A673 (cell line): ENCODE measurements at regions not wholly inside any gene's neighbourhood (a gene's known extent, or its start where the extent isn't known, plus 50 kb on each side); places are given as distances from the start of the nearest gene placed in this dataset.

ENCODE experiments used
- BruUV-seq: library from RNA; stranded (reverse); fragments of 400-500 nt; replicated peaks from 2 replicates; lab custom pipeline; 2021; lab: Mats Ljungman, UMichigan
- CTCF ChIA-PET: fragments of 300-600 bp; sonication (Branson Sonifier 250); formaldehyde crosslinking; loops from one replicate; lab custom pipeline; 2022; ENCODE audit warnings: antibody characterized with exemption; lab: Charles Lee
- POLR2A ChIA-PET: fragments of 300-600 bp; sonication (Branson Sonifier 250); formaldehyde crosslinking; loops from one replicate; lab custom pipeline; 2022; ENCODE audit warnings: antibody characterized with exemption; ENCODE audit not compliant: low non-redundant PET; lab: Charles Lee
- DNase-seq: peaks from one replicate; pipeline ENCODE4 v3.0.0-alpha.2; 2015; ENCODE audit warnings: low spot score
- H3K27ac ChIP-seq: fragments of 200-600 bp; sonication (generic); 2 replicates; pipeline ENCODE4 v1.5.1; 2016; ENCODE audit warnings: mixed run types, low read depth, mild to moderate bottlenecking, mixed read lengths, antibody characterized with exemption, low read length; ENCODE audit not compliant: poor library complexity, severe bottlenecking
- H3K27me3 ChIP-seq: fragments of 200-600 bp; sonication (generic); replicated peaks from 2 replicates; pipeline ENCODE4 v1.6.1; 2017; ENCODE audit warnings: mixed run types, low read depth, mild to moderate bottlenecking, mixed read lengths, antibody characterized with exemption, low read length; ENCODE audit not compliant: insufficient read depth, poor library complexity
- H3K36me3 ChIP-seq: fragments of 200-600 bp; sonication (generic); 2 replicates; pipeline ENCODE4 v1.6.1; 2016; ENCODE audit warnings: mixed run types, mild to moderate bottlenecking, mixed read lengths, antibody characterized with exemption, low read length; ENCODE audit not compliant: insufficient read depth, poor library complexity, severe bottlenecking
- H3K4me1 ChIP-seq: fragments of 200-600 bp; sonication (generic); 2 replicates; pipeline ENCODE4 v1.6.1; 2017; ENCODE audit warnings: mixed run types, mild to moderate bottlenecking, mixed read lengths, antibody characterized with exemption, low read length; ENCODE audit not compliant: insufficient read depth, poor library complexity, severe bottlenecking
- H3K4me3 ChIP-seq: fragments of 200-600 bp; sonication (generic); 2 replicates; pipeline ENCODE4 v1.5.1; 2016; ENCODE audit warnings: low read depth, mixed run types, mild to moderate bottlenecking, mixed read lengths, low read length; ENCODE audit not compliant: poor library complexity, severe bottlenecking
- H3K9me3 ChIP-seq: fragments of 200-600 bp; sonication (generic); 2 replicates; pipeline ENCODE4 v1.6.1; 2016; ENCODE audit warnings: mixed run types, low read depth, mild to moderate bottlenecking, mixed read lengths, antibody characterized with exemption, low read length; ENCODE audit not compliant: poor library complexity, severe bottlenecking
- CTCF ChIP-seq: fragments of 300-800, 200-600 bp; sonication (generic); conservative IDR thresholded peaks from 2 replicates; pipeline ENCODE4 v1.5.1; 2017; ENCODE audit warnings: low read depth, mild to moderate bottlenecking, antibody characterized with exemption, low read length, moderate library complexity, mixed read lengths
- EZH2 ChIP-seq: fragments of 200-600 bp; sonication (generic); IDR thresholded peaks from 2 replicates; pipeline ENCODE4 v1.6.1; 2017; ENCODE audit warnings: borderline replicate concordance, low read depth, mild to moderate bottlenecking, mixed read lengths, antibody characterized with exemption, low read length; ENCODE audit not compliant: poor library complexity, severe bottlenecking
- intact Hi-C: fragments of 100-400 bp; cut with micrococcal nuclease; formaldehyde crosslinking; loops from one replicate; pipeline ENCODE4 v1.10.0; 2022; ENCODE audit not compliant: unreplicated experiment

GRCh38 chr1:86288586-86289147, 107.5 kb downstream of the ODF2L start:
- intact Hi-C loops = no loop called here
- DNase-seq = no peak
- Histone ChIP-seq H3K27ac (no peak overlapping the region), H3K9me3 (no peaks in the 10 kb centered on the region), H3K27me3 (no peaks in the 10 kb centered on the region), H3K4me3 (no peak overlapping the region), H3K4me1 (peaks cover 20% of the 10 kb centered on the region), H3K36me3 (no peaks in the 10 kb centered on the region)
- TF ChIP-seq CTCF = no peak
- TF ChIP-seq EZH2 = no peak
- CTCF ChIA-PET = no interaction called here
- POLR2A ChIA-PET = no interaction called here
- BruUV-seq = no TSS peak

- BruUV-seq = no TSS peak
- no peak for DNase-seq
- ChIA-PET POLR2A (no interaction called here), CTCF (no interaction called here)
- no peak overlapping the region for H3K4me3 ChIP-seq
- H3K27ac ChIP-seq = no peak overlapping the region
- no peaks in the 10 kb centered on the region for H3K27me3 ChIP-seq
- H3K36me3 ChIP-seq = no peaks in the 10 kb centered on the region
- H3K9me3 ChIP-seq = no peaks in the 10 kb centered on the region
- peaks cover 15% of the 10 kb centered on the region for H3K4me1 ChIP-seq
- intact Hi-C loops = no loop called here
- TF ChIP-seq CTCF = no peak
These were observed 110.3 kb downstream of the ODF2L start for GRCh38 chr1:86285796-86286195.

GRCh38 chr1:86282611-86283010, 113.5 kb downstream of the ODF2L start:
- TF ChIP-seq EZH2 (no peak), CTCF (no peak)
- no TSS peak for BruUV-seq
- Histone ChIP-seq H3K36me3 (no peaks in the 10 kb centered on the region), H3K9me3 (no peaks in the 10 kb centered on the region), H3K27me3 (no peaks in the 10 kb centered on the region), H3K4me3 (no peak overlapping the region), H3K27ac (no peak overlapping the region), H3K4me1 (no peaks in the 10 kb centered on the region)
- POLR2A ChIA-PET = no interaction called here
- no peak for DNase-seq
- CTCF ChIA-PET = no interaction called here
- intact Hi-C loops = no loop called here
